ENCODE measurements at regions not wholly inside any gene's neighbourhood (a gene's known extent, or its start where the extent isn't known, plus 50 kb on each side); places are given as distances from the start of the nearest gene placed in this dataset.
"Not testable (repeated sequence)": the region's sequence is repeated elsewhere in the genome, so short reads cannot be mapped to it uniquely, and the experiment has no call there.

- no peak for DNase-seq (ENCODE audit: low read depth)
Measured at GRCh38 chr10:130345728-130346127, 209.5 kb downstream of the GLRX3 start.

DNA sequence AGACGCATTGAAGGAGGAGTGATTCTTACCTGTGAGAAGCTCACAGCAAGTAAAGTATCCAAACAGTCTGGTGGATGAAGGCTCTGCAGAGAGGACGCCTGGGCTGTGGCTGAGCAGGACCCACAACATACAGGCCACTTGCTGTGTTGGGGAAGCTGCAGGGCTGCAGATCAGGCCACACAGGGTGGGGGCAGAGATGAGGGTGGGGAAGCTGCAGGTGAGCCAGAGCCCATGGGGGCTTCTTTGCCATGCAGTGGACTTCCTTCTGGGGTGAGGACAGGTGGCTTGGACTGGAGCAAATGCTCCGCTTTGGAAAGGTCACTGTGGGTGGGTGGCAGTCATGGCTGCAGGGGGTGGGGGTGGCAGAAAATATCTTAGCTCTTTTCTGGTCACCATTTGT, 214.8 kb downstream of the GLRX3 start:
- no peak for DNase-seq (ENCODE audit: low read depth)

- no peak for DNase-seq (ENCODE audit: low read depth)
Measured at GRCh38 chr10:130351466-130352290, 215.5 kb downstream of the GLRX3 start.

DNA sequence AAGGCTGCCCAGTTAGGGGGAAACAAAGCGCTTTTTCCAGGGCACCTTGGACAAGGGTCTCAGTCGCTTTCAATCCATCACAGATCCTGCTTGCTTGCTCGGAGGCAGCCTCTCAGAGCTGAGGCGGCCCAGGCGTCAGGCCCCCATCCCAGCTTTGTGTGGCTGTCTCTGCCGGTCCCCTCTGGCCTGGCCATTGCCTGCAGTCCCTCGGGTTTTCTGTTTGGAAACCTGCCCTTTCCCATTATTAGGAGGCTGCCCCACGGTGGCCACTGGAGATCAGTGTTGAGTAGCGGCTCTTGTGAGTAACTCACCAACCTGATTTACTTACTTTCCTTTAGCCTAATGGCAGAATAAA, 216.1 kb downstream of the GLRX3 start:
- no peak for DNase-seq (ENCODE audit: low read depth)

DNA sequence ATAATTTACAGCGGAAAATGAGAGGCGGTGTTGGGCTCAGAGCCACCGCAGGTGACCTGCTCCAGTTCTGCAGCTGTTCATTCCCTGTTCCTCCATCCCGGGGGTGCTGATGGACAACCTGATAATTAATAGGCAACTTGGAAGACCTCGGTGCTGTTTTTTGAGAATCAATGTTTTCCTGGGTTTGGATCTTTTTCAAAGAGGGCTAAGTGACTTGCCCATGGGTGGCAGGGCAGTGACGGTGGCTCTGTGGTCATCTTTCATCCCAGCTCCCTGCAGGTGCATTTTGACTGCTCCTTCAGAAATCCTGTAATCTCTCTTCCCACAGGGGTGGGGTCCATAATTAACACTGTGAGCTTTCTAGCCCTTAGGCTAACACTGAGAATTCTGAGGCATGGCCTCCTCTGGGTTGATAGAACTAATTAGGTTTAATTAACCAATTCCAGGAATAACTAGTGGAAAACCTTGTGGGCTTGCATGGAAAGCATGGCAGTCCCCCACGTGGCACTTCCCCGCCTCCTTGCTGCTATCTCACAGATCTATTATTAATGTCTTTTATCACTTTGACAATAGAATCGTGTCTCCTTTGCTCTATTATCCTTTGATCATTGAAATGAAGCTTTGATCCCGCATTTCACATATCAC, 217.9 kb downstream of the GLRX3 start:
- DNase-seq (ENCODE audit: low read depth): no peak

- DNase-seq (ENCODE audit: low read depth): no peak
Measured at GRCh38 chr10:130354573-130354954, 218.4 kb downstream of the GLRX3 start.

- no peak for DNase-seq (ENCODE audit: low read depth)
Measured at GRCh38 chr10:130354976-130355795, 219.0 kb downstream of the GLRX3 start.

GRCh38 chr10:130356429-130356828, 220.2 kb downstream of the GLRX3 start:
- DNase-seq (ENCODE audit: low read depth): not testable (repeated sequence)

GRCh38 chr10:130357226-130357625, 221.0 kb downstream of the GLRX3 start:
- no peak for DNase-seq (ENCODE audit: low read depth)

GRCh38 chr10:130357951-130358350, 221.8 kb downstream of the GLRX3 start:
- no peak for DNase-seq (ENCODE audit: low read depth)

DNA sequence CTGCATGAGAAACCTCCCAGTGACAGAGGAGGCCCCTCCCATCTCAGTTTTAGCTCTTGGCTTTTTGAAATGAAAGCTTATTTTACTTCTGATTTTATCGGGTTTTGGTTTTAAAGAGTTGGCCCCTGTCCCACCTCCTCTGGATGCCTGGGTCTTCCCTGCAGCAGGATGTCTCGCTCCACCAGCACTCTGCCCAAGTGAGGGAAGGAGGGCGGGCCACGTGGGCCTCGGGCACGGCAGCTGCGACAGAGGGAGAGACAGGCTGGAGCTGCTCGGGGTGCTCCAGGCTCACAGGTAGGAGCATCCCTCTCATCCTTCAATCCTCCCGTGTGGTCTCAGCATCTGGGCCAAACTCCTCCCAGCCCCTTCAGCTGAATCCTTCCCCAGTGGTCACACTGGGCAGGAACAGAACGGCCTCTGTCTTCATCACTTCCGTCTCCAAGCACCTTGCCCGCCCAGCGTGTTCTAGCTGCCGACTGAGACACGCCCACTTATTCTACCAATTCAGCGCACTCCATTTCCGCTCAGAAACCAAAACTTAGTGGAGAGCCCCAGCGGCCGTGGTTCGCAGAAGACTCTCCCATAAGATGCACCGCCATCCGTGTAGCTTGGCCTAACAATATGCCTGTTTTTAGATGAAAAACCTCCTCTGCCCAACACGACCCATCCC, 222.9 kb downstream of the GLRX3 start:
- peak; percentile 15 for DNase-seq (ENCODE audit: low read depth)

DNA sequence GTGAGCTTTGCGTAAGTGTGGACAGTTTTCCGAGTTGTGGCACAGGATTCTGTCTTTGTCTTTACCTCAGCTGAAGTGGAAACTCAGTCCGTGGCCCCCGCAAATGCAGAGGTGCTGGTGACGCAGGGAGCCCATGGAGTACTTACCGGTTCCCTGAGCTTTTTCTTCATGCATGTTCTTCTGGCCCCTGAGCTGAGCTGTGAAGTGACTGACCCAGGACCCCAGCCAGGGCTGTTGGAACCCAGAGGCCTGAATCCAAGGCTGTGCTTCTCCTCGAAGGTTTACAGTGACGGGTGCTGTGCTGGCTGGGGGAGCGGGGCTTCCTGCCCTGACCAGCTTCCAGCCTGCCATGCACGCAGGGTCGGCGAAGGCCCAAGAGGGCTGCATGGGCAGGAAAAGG, 223.5 kb downstream of the GLRX3 start:
- no peak for DNase-seq (ENCODE audit: low read depth)

DNA sequence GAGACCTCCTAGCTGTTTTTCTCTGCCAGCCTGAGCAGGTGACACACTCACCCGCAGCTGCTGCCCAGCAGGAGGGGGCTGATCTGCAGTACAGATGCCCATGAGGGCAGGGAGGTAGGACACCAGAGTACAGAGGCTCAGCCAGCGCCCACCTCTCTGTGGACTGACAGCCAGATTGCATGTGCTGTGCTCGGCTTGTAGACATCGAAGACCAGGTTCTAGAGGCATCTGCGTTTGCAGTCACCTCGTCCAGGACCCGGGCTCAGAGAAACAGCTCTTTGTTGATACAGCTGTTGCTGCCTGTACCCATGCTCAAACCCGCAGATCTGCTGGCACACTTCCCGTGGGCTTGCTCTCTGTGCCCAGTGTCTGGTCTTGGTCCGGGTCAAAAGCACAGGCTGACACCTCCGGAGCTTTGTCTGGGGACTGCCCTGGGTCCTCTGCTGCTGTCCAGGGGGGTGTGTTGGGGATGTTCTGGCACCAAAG, 224.7 kb downstream of the GLRX3 start:
- DNase-seq (ENCODE audit: low read depth): no peak

GRCh38 chr10:130361351-130362105, 225.3 kb downstream of the GLRX3 start:
- no peak for DNase-seq (ENCODE audit: low read depth)

GRCh38 chr10:130362308-130362761, 226.1 kb downstream of the GLRX3 start:
- DNase-seq (ENCODE audit: low read depth): no peak

DNA sequence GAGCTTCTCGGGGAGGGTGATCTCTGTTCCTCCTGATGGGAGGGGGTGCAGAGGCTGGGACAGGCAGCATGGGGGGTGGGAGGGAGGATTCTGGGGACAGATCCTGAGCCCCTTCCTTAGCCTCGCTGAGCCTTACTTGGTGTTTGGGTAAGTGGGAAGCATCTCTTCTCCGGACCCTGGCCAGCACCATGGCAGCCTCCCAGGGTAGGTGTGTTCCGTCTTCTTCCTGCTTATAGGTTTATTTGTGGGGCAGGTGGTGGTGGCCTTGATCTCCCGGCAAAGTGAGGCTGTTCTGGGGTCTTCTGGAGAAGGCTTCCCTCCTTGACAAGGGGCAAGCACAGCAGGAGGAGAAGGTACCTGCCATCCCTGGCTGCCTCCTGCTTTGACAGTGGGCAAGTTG, 226.9 kb downstream of the GLRX3 start:
- DNase-seq (ENCODE audit: low read depth): no peak

DNA sequence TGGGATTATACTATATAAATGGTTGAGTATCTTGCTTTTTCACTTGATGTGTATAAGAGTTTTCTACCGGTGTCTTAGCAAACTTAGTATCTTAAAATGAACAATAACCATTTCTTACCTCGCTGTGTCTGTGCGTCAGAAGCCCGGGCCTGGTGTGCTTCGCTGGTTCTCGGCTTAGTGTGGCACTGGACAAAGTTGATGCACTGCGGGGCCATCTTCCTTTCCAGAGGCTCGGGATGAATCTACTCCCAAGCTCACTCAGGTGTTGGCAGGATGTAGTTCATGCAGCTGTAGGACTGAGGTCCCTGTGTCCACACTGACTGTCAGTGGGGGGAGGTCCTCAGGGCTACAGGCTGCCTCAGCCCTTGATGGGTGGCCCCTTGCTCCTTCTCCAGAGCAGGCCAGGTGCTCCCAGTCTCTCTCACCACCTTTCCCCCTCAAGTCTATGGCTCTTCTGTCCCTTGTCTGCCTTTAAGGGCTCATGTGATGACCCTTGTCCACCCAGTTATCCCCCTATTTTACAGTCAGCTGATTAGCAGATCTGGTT, 227.8 kb downstream of the GLRX3 start:
- no peak for DNase-seq (ENCODE audit: low read depth)

DNA sequence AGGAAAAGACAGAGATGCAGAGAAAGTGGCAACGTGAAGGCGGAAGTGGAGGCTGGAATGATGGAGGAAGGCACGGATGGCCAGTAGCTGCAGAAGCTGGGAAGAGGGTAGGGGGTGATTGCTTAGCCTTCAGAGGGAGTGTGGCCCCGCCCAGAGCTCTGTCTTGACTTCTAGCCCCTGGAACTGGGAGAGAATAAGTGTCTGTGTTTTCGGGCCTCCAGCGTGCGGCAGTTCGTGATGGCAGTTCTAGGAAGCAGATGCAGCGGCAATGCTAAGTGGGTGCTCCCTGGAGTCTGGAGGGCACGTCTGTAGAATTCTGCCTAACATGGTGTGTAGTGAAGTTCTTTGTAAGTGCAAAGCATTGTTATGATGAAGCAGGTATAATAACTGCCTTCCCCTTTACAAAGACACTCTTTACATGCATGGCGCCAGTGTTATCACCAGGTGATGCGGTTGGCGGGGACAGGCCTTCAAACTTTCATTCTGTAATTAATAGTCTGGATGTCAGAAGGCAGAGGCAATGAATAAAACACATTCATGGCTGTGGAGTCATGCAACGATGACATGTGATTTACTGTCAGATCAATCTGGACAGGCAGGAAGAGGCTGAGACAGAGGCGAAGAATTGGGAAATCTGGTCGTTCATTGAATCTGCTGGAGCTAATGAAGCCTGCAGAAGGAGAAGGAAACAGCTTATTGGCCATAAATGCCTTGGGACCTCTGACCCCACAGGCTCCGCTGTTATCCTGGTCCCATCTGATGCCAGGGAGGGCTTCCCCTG, 228.6 kb downstream of the GLRX3 start:
- no peak for DNase-seq (ENCODE audit: low read depth)

GRCh38 chr10:130368761-130369560, 232.8 kb downstream of the GLRX3 start:
- no peak for DNase-seq (ENCODE audit: low read depth)

Data from HT1080 (cell line).